ENCODE measurements at regions not wholly inside any gene's neighbourhood (a gene's known extent, or its start where the extent isn't known, plus 50 kb on each side); places are given as distances from the start of the nearest gene placed in this dataset.

- DNase-seq (ENCODE audit: insufficient read length, low spot score): no peak
- TF ChIP-seq SPI1 (IDR thresholded peaks at IDR 0.05; ENCODE audit: low read depth, low read length) (no peak), PAX5 (IDR thresholded peaks at IDR 0.05; ENCODE audit: insufficient read depth, low read length, severe bottlenecking) (no peak), POU2F2 (IDR thresholded peaks at IDR 0.05; ENCODE audit: low read depth, low read length) (no peak), POLR2A (IDR thresholded peaks at IDR 0.05; ENCODE audit: low read depth, low read length) (no peak), POLR2AphosphoS5 (IDR thresholded peaks at IDR 0.05; ENCODE audit: low read depth, low read length) (no peak), TAF1 (IDR thresholded peaks at IDR 0.05; ENCODE audit: low read depth, low read length) (no peak)
- no peak for FAIRE-seq
Measured at GRCh38 chr4:111666826-111667360, 478.4 kb upstream of the FAM241A start.

GRCh38 chr4:111671756-111672155 lies 473.5 kb upstream of the FAM241A start:
- DNase-seq (ENCODE audit: insufficient read length, low spot score): no peak
- FAIRE-seq: no peak

GRCh38 chr4:111675746-111676145 lies 469.5 kb upstream of the FAM241A start:
- TF ChIP-seq POLR2A (IDR thresholded peaks at IDR 0.05; ENCODE audit: low read depth, low read length) (no peak), TAF1 (IDR thresholded peaks at IDR 0.05; ENCODE audit: low read depth, low read length) (no peak), SPI1 (IDR thresholded peaks at IDR 0.05; ENCODE audit: low read depth, low read length) (no peak), POLR2AphosphoS5 (IDR thresholded peaks at IDR 0.05; ENCODE audit: low read depth, low read length) (no peak), POU2F2 (IDR thresholded peaks at IDR 0.05; ENCODE audit: low read depth, low read length) (no peak), PAX5 (IDR thresholded peaks at IDR 0.05; ENCODE audit: insufficient read depth, low read length, severe bottlenecking) (no peak)
- DNase-seq (ENCODE audit: insufficient read length, low spot score): no peak
- no peak for FAIRE-seq

More at GRCh38 chr4:111671756-111672155, 473.5 kb upstream of the FAM241A start:
- no peak for TF ChIP-seq TAF1 (IDR thresholded peaks at IDR 0.05; ENCODE audit: low read depth, low read length)

GRCh38 chr4:111676533-111676932 lies 468.7 kb upstream of the FAM241A start:
- DNase-seq (ENCODE audit: insufficient read length, low spot score) (no peak), FAIRE-seq (no peak)
- TF ChIP-seq POU2F2 (IDR thresholded peaks at IDR 0.05; ENCODE audit: low read depth, low read length) (no peak), TAF1 (IDR thresholded peaks at IDR 0.05; ENCODE audit: low read depth, low read length) (no peak), POLR2A (IDR thresholded peaks at IDR 0.05; ENCODE audit: low read depth, low read length) (no peak), PAX5 (IDR thresholded peaks at IDR 0.05; ENCODE audit: insufficient read depth, low read length, severe bottlenecking) (no peak), POLR2AphosphoS5 (IDR thresholded peaks at IDR 0.05; ENCODE audit: low read depth, low read length) (no peak)

- TF ChIP-seq SPI1 (IDR thresholded peaks at IDR 0.05; ENCODE audit: low read depth, low read length) (no peak), POLR2AphosphoS5 (IDR thresholded peaks at IDR 0.05; ENCODE audit: low read depth, low read length) (no peak), TAF1 (IDR thresholded peaks at IDR 0.05; ENCODE audit: low read depth, low read length) (no peak), PAX5 (IDR thresholded peaks at IDR 0.05; ENCODE audit: insufficient read depth, low read length, severe bottlenecking) (no peak)
- no peak for DNase-seq (ENCODE audit: insufficient read length, low spot score)
- no peak for FAIRE-seq
Measured at GRCh38 chr4:111678479-111678878, 466.8 kb upstream of the FAM241A start.

- TF ChIP-seq POU2F2 (IDR thresholded peaks at IDR 0.05; ENCODE audit: low read depth, low read length): no peak
- no peak for TF ChIP-seq PAX5 (IDR thresholded peaks at IDR 0.05; ENCODE audit: insufficient read depth, low read length, severe bottlenecking)
- TF ChIP-seq TAF1 (IDR thresholded peaks at IDR 0.05; ENCODE audit: low read depth, low read length): no peak
- TF ChIP-seq POLR2A (IDR thresholded peaks at IDR 0.05; ENCODE audit: low read depth, low read length): no peak
- no peak for TF ChIP-seq POLR2AphosphoS5 (IDR thresholded peaks at IDR 0.05; ENCODE audit: low read depth, low read length)
- TF ChIP-seq SPI1 (IDR thresholded peaks at IDR 0.05; ENCODE audit: low read depth, low read length): no peak
- FAIRE-seq (no peak), DNase-seq (ENCODE audit: insufficient read length, low spot score) (no peak)
Measured at GRCh38 chr4:111678908-111679307, 466.3 kb upstream of the FAM241A start.

GRCh38 chr4:111681270-111681669 lies 464.0 kb upstream of the FAM241A start:
- DNase-seq (ENCODE audit: insufficient read length, low spot score): no peak
- no peak for FAIRE-seq
- TF ChIP-seq POLR2AphosphoS5 (IDR thresholded peaks at IDR 0.05; ENCODE audit: low read depth, low read length): no peak
- TF ChIP-seq POU2F2 (IDR thresholded peaks at IDR 0.05; ENCODE audit: low read depth, low read length): no peak
- TF ChIP-seq PAX5 (IDR thresholded peaks at IDR 0.05; ENCODE audit: insufficient read depth, low read length, severe bottlenecking): no peak
- TF ChIP-seq TAF1 (IDR thresholded peaks at IDR 0.05; ENCODE audit: low read depth, low read length): no peak
- TF ChIP-seq POLR2A (IDR thresholded peaks at IDR 0.05; ENCODE audit: low read depth, low read length): no peak
- no peak for TF ChIP-seq SPI1 (IDR thresholded peaks at IDR 0.05; ENCODE audit: low read depth, low read length)

- no peak for FAIRE-seq
- TF ChIP-seq TAF1 (IDR thresholded peaks at IDR 0.05; ENCODE audit: low read depth, low read length) (no peak), PAX5 (IDR thresholded peaks at IDR 0.05; ENCODE audit: insufficient read depth, low read length, severe bottlenecking) (no peak)
- DNase-seq (ENCODE audit: insufficient read length, low spot score): no peak
Measured at GRCh38 chr4:111681751-111682150, 463.5 kb upstream of the FAM241A start.

- TF ChIP-seq TAF1 (IDR thresholded peaks at IDR 0.05; ENCODE audit: low read depth, low read length) (no peak), SPI1 (IDR thresholded peaks at IDR 0.05; ENCODE audit: low read depth, low read length) (no peak), PAX5 (IDR thresholded peaks at IDR 0.05; ENCODE audit: insufficient read depth, low read length, severe bottlenecking) (no peak), POLR2AphosphoS5 (IDR thresholded peaks at IDR 0.05; ENCODE audit: low read depth, low read length) (no peak), POLR2A (IDR thresholded peaks at IDR 0.05; ENCODE audit: low read depth, low read length) (no peak), POU2F2 (IDR thresholded peaks at IDR 0.05; ENCODE audit: low read depth, low read length) (no peak)
- DNase-seq (ENCODE audit: insufficient read length, low spot score) (no peak), FAIRE-seq (no peak)
Measured at GRCh38 chr4:111685205-111685604, 460.0 kb upstream of the FAM241A start.

- FAIRE-seq (no peak), DNase-seq (ENCODE audit: insufficient read length, low spot score) (no peak)
- TF ChIP-seq TAF1 (IDR thresholded peaks at IDR 0.05; ENCODE audit: low read depth, low read length) (no peak), PAX5 (IDR thresholded peaks at IDR 0.05; ENCODE audit: insufficient read depth, low read length, severe bottlenecking) (no peak), POLR2AphosphoS5 (IDR thresholded peaks at IDR 0.05; ENCODE audit: low read depth, low read length) (no peak), SPI1 (IDR thresholded peaks at IDR 0.05; ENCODE audit: low read depth, low read length) (no peak), POU2F2 (IDR thresholded peaks at IDR 0.05; ENCODE audit: low read depth, low read length) (no peak), POLR2A (IDR thresholded peaks at IDR 0.05; ENCODE audit: low read depth, low read length) (no peak)
Measured at GRCh38 chr4:111689214-111689613, 456.0 kb upstream of the FAM241A start.
